ENCODE measurements at regions not wholly inside any gene's neighbourhood (a gene's known extent, or its start where the extent isn't known, plus 50 kb on each side); places are given as distances from the start of the nearest gene placed in this dataset.

GRCh38 chr5:4874097-4874496 lies 266.0 kb upstream of the ADAMTS16 start (continued):
- TF ChIP-seq ZNF462 (CRISPR knock-in tag; IDR thresholded peaks at IDR 0.05) (no peak), ZNF114 (CRISPR knock-in tag; IDR thresholded peaks at IDR 0.05) (no peak)

GRCh38 chr5:4875942-4876341 lies 264.2 kb upstream of the ADAMTS16 start:
- no peak overlapping the region for H3K4me3 Mint-ChIP-seq
- H3K27ac Mint-ChIP-seq = no peak overlapping the region
- Histone ChIP-seq H3K9me2 (ENCODE audit: insufficient read depth) (no peaks in the 10 kb centered on the region), H3K4me3 (no peak overlapping the region), H3K36me3 (ENCODE audit: insufficient read depth) (no peaks in the 10 kb centered on the region), H3K4me2 (no peak overlapping the region), H3K4me1 (ENCODE audit: insufficient read depth) (no peaks in the 10 kb centered on the region), H3K27me3 (ENCODE audit: insufficient read depth) (no peaks in the 10 kb centered on the region), H3K79me2 (replicated peaks; ENCODE audit: insufficient read depth) (no peaks in the 10 kb centered on the region), H3F3A (replicated peaks; ENCODE audit: low read depth) (no peaks in the 10 kb centered on the region), H4K20me1 (replicated peaks; ENCODE audit: insufficient read depth) (no peaks in the 10 kb centered on the region), H2AFZ (no peak overlapping the region), H3K27ac (ENCODE audit: low read depth) (no peak overlapping the region)
- H3K9me3 Mint-ChIP-seq = no peaks in the 10 kb centered on the region
- peaks cover 4% of the 10 kb centered on the region for H3K27me3 Mint-ChIP-seq (ENCODE audit: insufficient read depth, low read depth, poor library complexity)
- DNase-seq (ENCODE audit: low spot score) = no peak
- ATAC-seq = no peak
- peaks cover 4% of the 10 kb centered on the region; the same call in 1 of the 3 replicates for H3K4me1 Mint-ChIP-seq
- no peaks in the 10 kb centered on the region for H3K36me3 Mint-ChIP-seq (ENCODE audit: low read depth)
- TF ChIP-seq JUNB (IDR thresholded peaks at IDR 0.05; ENCODE audit: unreplicated experiment) (no peak), EZH2phosphoT487 (IDR thresholded peaks at IDR 0.05; ENCODE audit: unreplicated experiment) (no peak), ZNF114 (CRISPR knock-in tag; IDR thresholded peaks at IDR 0.05) (no peak), CREB1 (CRISPR knock-in tag; IDR thresholded peaks at IDR 0.05; ENCODE audit: low read depth) (no peak), NANOG (IDR thresholded peaks at IDR 0.05; ENCODE audit: borderline replicate concordance) (no peak), ZNF331 (CRISPR knock-in tag; IDR thresholded peaks at IDR 0.05; ENCODE audit: low read depth) (no peak), POLR2AphosphoS5 (IDR thresholded peaks at IDR 0.05; ENCODE audit: low read depth) (no peak), EZH2 (IDR thresholded peaks at IDR 0.05; ENCODE audit: low read depth, unreplicated experiment) (no peak), STAT1 (IDR thresholded peaks at IDR 0.05; ENCODE audit: unreplicated experiment) (no peak)
- TF ChIP-seq, protein P1, sequence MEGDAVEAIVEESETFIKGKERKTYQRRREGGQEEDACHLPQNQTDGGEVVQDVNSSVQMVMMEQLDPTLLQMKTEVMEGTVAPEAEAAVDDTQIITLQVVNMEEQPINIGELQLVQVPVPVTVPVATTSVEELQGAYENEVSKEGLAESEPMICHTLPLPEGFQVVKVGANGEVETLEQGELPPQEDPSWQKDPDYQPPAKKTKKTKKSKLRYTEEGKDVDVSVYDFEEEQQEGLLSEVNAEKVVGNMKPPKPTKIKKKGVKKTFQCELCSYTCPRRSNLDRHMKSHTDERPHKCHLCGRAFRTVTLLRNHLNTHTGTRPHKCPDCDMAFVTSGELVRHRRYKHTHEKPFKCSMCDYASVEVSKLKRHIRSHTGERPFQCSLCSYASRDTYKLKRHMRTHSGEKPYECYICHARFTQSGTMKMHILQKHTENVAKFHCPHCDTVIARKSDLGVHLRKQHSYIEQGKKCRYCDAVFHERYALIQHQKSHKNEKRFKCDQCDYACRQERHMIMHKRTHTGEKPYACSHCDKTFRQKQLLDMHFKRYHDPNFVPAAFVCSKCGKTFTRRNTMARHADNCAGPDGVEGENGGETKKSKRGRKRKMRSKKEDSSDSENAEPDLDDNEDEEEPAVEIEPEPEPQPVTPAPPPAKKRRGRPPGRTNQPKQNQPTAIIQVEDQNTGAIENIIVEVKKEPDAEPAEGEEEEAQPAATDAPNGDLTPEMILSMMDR (conservative IDR thresholded peaks at IDR 0.05; ENCODE audit: low read depth in 2 of 2) = no peak
- TF ChIP-seq, protein P2, sequence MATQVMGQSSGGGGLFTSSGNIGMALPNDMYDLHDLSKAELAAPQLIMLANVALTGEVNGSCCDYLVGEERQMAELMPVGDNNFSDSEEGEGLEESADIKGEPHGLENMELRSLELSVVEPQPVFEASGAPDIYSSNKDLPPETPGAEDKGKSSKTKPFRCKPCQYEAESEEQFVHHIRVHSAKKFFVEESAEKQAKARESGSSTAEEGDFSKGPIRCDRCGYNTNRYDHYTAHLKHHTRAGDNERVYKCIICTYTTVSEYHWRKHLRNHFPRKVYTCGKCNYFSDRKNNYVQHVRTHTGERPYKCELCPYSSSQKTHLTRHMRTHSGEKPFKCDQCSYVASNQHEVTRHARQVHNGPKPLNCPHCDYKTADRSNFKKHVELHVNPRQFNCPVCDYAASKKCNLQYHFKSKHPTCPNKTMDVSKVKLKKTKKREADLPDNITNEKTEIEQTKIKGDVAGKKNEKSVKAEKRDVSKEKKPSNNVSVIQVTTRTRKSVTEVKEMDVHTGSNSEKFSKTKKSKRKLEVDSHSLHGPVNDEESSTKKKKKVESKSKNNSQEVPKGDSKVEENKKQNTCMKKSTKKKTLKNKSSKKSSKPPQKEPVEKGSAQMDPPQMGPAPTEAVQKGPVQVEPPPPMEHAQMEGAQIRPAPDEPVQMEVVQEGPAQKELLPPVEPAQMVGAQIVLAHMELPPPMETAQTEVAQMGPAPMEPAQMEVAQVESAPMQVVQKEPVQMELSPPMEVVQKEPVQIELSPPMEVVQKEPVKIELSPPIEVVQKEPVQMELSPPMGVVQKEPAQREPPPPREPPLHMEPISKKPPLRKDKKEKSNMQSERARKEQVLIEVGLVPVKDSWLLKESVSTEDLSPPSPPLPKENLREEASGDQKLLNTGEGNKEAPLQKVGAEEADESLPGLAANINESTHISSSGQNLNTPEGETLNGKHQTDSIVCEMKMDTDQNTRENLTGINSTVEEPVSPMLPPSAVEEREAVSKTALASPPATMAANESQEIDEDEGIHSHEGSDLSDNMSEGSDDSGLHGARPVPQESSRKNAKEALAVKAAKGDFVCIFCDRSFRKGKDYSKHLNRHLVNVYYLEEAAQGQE (IDR thresholded peaks at IDR 0.05; ENCODE audit: unreplicated experiment) = no peak

Data from GM23338 (cell line).